GM23338 (cell line): ENCODE measurements at regions not wholly inside any gene's neighbourhood (a gene's known extent, or its start where the extent isn't known, plus 50 kb on each side); places are given as distances from the start of the nearest gene placed in this dataset.

Source experiments
- ATAC-seq: fragments of 200-7000 bp; cut with Tn5 transposase; 3 replicates; pipeline ENCODE4 v1.9.1; 2020
- DNase-seq: peaks from one replicate; pipeline ENCODE4 v3.0.0-alpha.2; 2015; ENCODE audit warnings: low spot score
- H2AFZ ChIP-seq: fragments of 200-600 bp; sonication (generic); 2 replicates; pipeline ENCODE4 v1.8.0; 2016; ENCODE audit warnings: antibody characterized with exemption, mild to moderate bottlenecking, moderate library complexity
- H3F3A ChIP-seq: fragments of 200-600 bp; sonication (generic); replicated peaks from 2 replicates; pipeline ENCODE4 v1.8.0; 2017; ENCODE audit warnings: antibody characterized with exemption, mixed run types, low read depth
- H3K27ac ChIP-seq: fragments of 200-600 bp; sonication (generic); 2 replicates; pipeline ENCODE4 v1.6.1; 2016; ENCODE audit warnings: low read depth
- H3K27me3 ChIP-seq: fragments of 200-600 bp; sonication (generic); 2 replicates; pipeline ENCODE4 v1.8.0; 2016; ENCODE audit warnings: mild to moderate bottlenecking, mixed run types, moderate library complexity; ENCODE audit not compliant: insufficient read depth
- H3K36me3 ChIP-seq: fragments of 200-600 bp; sonication (generic); 2 replicates; pipeline ENCODE4 v1.8.0; 2016; ENCODE audit warnings: mild to moderate bottlenecking; ENCODE audit not compliant: insufficient read depth
- H3K4me1 ChIP-seq: fragments of 200-600 bp; sonication (generic); 2 replicates; pipeline ENCODE4 v1.8.0; 2016; ENCODE audit warnings: mild to moderate bottlenecking, moderate library complexity; ENCODE audit not compliant: insufficient read depth
- H3K4me2 ChIP-seq: fragments of 200-600 bp; sonication (generic); 2 replicates; pipeline ENCODE4 v1.7.1; 2017; ENCODE audit warnings: mixed run types
- H3K4me3 ChIP-seq: fragments of 200-600 bp; sonication (generic); 2 replicates; pipeline ENCODE4 v1.6.1; 2016; ENCODE audit warnings: mixed run types
- H3K79me2 ChIP-seq: fragments of 200-600 bp; sonication (generic); replicated peaks from 2 replicates; pipeline ENCODE4 v1.8.0; 2017; ENCODE audit warnings: mild to moderate bottlenecking; ENCODE audit not compliant: insufficient read depth
- H3K9me2 ChIP-seq: fragments of 200-600 bp; sonication (generic); 2 replicates; pipeline ENCODE4 v1.8.0; 2017; ENCODE audit not compliant: insufficient read depth
- H4K20me1 ChIP-seq: fragments of 200-600 bp; sonication (generic); replicated peaks from 2 replicates; pipeline ENCODE4 v1.8.0; 2017; ENCODE audit warnings: mild to moderate bottlenecking; ENCODE audit not compliant: insufficient read depth
- H3K27ac Mint-ChIP-seq: 2 replicates; pipeline ENCODE4 v1.8.0; 2020; ENCODE audit warnings: inconsistent platforms, mild to moderate bottlenecking, moderate library complexity, mixed read lengths
- H3K27me3 Mint-ChIP-seq: 3 replicates; pipeline ENCODE4 v1.8.0; 2022; ENCODE audit warnings: low read depth, mild to moderate bottlenecking, moderate library complexity, mixed read lengths, inconsistent platforms; ENCODE audit not compliant: insufficient read depth, poor library complexity
- H3K36me3 Mint-ChIP-seq: 3 replicates; pipeline ENCODE4 v1.8.0; 2021; ENCODE audit warnings: low read depth, mild to moderate bottlenecking, inconsistent platforms, moderate library complexity, mixed read lengths
- H3K4me1 Mint-ChIP-seq: 3 replicates; pipeline ENCODE4 v1.8.0; 2020; ENCODE audit warnings: mild to moderate bottlenecking, inconsistent platforms, mixed read lengths
- H3K4me3 Mint-ChIP-seq: 3 replicates; pipeline ENCODE4 v1.8.0; 2021; ENCODE audit warnings: moderate library complexity, mild to moderate bottlenecking, inconsistent platforms, mixed read lengths
- H3K9me3 Mint-ChIP-seq: 3 replicates; pipeline ENCODE4 v1.8.0; 2020; ENCODE audit warnings: moderate library complexity, mild to moderate bottlenecking, inconsistent platforms, mixed read lengths
- CREB1 ChIP-seq: fragments of 250-450 bp; sonication (Bioruptor Pico); IDR thresholded peaks from 2 replicates; pipeline ENCODE4 v1.5.0; 2020; ENCODE audit warnings: low read depth, mild to moderate bottlenecking, moderate library complexity
- EZH2phosphoT487 ChIP-seq: fragments of 200-600 bp; sonication (generic); IDR thresholded peaks from one replicate; pipeline ENCODE4 v1.8.1; 2018; ENCODE audit warnings: antibody characterized with exemption; ENCODE audit not compliant: unreplicated experiment
- JUNB ChIP-seq: IDR thresholded peaks from one replicate; pipeline ENCODE4 v1.6.1; 2016; ENCODE audit warnings: antibody characterized with exemption; ENCODE audit not compliant: unreplicated experiment
- NANOG ChIP-seq: IDR thresholded peaks from 2 replicates; pipeline ENCODE4 v1.6.1; 2016; ENCODE audit warnings: antibody characterized with exemption, borderline replicate concordance
- STAT1 ChIP-seq: IDR thresholded peaks from one replicate; pipeline ENCODE4 v1.6.1; 2016; ENCODE audit warnings: antibody characterized with exemption; ENCODE audit not compliant: unreplicated experiment
- TF ChIP-seq, protein P1 (sequence below): IDR thresholded peaks from one replicate; pipeline ENCODE4 v1.6.1; 2018; ENCODE audit warnings: antibody characterized with exemption; ENCODE audit not compliant: unreplicated experiment
- TF ChIP-seq, protein P2 (sequence below), 2 experiments: fragments of 200-600 bp in 1 of 2; sonication (generic) in 1 of 2; conservative IDR thresholded peaks; 2 replicates each; pipeline versions ENCODE4 v1.5.1 to v1.6.1; 2016 to 2017; ENCODE audit warnings: antibody characterized with exemption in 2 of 2, low read depth in 2 of 2, mild to moderate bottlenecking in 2 of 2, moderate library complexity in 1 of 2
- TF ChIP-seq, protein P3 (sequence below): IDR thresholded peaks from 2 replicates; pipeline ENCODE4 v1.6.1; 2016; ENCODE audit warnings: antibody characterized with exemption
- TF ChIP-seq, protein P4 (sequence below): fragments of 250-450 bp; sonication (Bioruptor Pico); IDR thresholded peaks from 2 replicates; pipeline ENCODE4 v1.5.0; 2020; ENCODE audit warnings: mild to moderate bottlenecking, moderate library complexity

DNA sequence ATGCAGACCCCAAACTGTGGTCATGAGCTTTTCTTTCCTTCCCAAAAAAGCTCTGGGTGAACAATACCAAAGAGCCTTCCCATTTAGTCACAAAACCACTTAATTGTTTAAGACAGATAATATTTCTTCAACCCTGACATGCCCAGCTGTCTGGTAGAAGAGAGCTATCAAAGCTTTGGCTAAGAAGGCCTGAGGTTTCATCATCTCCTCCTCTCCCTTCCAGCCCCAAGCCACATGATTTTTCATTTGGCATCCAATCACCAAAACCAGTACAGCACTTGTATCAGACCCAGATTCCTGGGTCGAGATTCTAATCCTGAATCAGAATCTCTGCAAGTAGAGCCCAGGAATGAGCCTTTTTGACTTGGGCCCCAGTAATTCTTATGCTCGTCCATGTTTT, 199.6 kb upstream of the TMEM260 start:
- Histone ChIP-seq H3K4me3 (no peak overlapping the region), H4K20me1 (no peaks in the 10 kb centered on the region), H3K79me2 (no peaks in the 10 kb centered on the region), H3K27ac (no peak overlapping the region), H3K36me3 (no peaks in the 10 kb centered on the region), H3K4me1 (no peaks in the 10 kb centered on the region), H2AFZ (no peak overlapping the region), H3F3A (no peaks in the 10 kb centered on the region), H3K27me3 (no peaks in the 10 kb centered on the region), H3K9me2 (peaks cover 5% of the 10 kb centered on the region), H3K4me2 (no peak overlapping the region)
- Mint-ChIP-seq H3K27ac (no peak overlapping the region), H3K27me3 (no peaks in the 10 kb centered on the region), H3K4me1 (no peaks in the 10 kb centered on the region; the same call in 2 of the 3 replicates), H3K36me3 (no peaks in the 10 kb centered on the region; the same call in 2 of the 3 replicates), H3K4me3 (no peak overlapping the region), H3K9me3 (peaks cover 10% of the 10 kb centered on the region; the same call in 2 of the 3 replicates)
- TF ChIP-seq, protein P1, sequence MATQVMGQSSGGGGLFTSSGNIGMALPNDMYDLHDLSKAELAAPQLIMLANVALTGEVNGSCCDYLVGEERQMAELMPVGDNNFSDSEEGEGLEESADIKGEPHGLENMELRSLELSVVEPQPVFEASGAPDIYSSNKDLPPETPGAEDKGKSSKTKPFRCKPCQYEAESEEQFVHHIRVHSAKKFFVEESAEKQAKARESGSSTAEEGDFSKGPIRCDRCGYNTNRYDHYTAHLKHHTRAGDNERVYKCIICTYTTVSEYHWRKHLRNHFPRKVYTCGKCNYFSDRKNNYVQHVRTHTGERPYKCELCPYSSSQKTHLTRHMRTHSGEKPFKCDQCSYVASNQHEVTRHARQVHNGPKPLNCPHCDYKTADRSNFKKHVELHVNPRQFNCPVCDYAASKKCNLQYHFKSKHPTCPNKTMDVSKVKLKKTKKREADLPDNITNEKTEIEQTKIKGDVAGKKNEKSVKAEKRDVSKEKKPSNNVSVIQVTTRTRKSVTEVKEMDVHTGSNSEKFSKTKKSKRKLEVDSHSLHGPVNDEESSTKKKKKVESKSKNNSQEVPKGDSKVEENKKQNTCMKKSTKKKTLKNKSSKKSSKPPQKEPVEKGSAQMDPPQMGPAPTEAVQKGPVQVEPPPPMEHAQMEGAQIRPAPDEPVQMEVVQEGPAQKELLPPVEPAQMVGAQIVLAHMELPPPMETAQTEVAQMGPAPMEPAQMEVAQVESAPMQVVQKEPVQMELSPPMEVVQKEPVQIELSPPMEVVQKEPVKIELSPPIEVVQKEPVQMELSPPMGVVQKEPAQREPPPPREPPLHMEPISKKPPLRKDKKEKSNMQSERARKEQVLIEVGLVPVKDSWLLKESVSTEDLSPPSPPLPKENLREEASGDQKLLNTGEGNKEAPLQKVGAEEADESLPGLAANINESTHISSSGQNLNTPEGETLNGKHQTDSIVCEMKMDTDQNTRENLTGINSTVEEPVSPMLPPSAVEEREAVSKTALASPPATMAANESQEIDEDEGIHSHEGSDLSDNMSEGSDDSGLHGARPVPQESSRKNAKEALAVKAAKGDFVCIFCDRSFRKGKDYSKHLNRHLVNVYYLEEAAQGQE = no peak
- no peak for TF ChIP-seq CREB1 (CRISPR knock-in tag)
- TF ChIP-seq, protein P2, sequence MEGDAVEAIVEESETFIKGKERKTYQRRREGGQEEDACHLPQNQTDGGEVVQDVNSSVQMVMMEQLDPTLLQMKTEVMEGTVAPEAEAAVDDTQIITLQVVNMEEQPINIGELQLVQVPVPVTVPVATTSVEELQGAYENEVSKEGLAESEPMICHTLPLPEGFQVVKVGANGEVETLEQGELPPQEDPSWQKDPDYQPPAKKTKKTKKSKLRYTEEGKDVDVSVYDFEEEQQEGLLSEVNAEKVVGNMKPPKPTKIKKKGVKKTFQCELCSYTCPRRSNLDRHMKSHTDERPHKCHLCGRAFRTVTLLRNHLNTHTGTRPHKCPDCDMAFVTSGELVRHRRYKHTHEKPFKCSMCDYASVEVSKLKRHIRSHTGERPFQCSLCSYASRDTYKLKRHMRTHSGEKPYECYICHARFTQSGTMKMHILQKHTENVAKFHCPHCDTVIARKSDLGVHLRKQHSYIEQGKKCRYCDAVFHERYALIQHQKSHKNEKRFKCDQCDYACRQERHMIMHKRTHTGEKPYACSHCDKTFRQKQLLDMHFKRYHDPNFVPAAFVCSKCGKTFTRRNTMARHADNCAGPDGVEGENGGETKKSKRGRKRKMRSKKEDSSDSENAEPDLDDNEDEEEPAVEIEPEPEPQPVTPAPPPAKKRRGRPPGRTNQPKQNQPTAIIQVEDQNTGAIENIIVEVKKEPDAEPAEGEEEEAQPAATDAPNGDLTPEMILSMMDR (conservative IDR thresholded peaks at IDR 0.05; ENCODE audit: low read depth in 2 of 2) = no peak
- TF ChIP-seq JUNB = no peak
- no peak for TF ChIP-seq NANOG
- DNase-seq (no peak), ATAC-seq (no peak)

DNA sequence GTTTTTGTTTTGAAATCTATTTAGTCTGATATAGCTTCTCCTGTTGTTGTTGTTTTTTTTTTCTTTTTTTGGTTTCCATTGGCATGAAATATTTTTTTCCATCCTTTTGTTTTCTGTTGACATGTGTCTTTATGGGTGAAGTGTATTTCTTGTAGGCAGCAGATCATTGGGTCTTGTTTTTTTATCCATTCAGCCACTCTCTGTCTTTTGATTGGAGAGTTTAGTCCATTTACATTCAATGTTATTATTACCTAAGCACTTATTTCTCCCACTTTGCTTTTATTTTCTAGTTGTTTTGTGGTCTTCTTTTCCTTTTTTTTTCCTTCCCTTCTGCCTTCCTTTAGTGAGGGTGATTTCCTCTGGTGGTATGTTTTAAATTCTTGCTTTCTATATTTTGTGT, 193.6 kb upstream of the TMEM260 start:
- Histone ChIP-seq H3K4me3 (no peak overlapping the region), H3K27me3 (no peaks in the 10 kb centered on the region), H3K27ac (no peak overlapping the region), H3K9me2 (peaks cover 17% of the 10 kb centered on the region), H3K79me2 (no peaks in the 10 kb centered on the region), H2AFZ (no peak overlapping the region), H4K20me1 (no peaks in the 10 kb centered on the region), H3K4me2 (no peak overlapping the region), H3K36me3 (no peaks in the 10 kb centered on the region), H3F3A (no peaks in the 10 kb centered on the region), H3K4me1 (no peaks in the 10 kb centered on the region)
- DNase-seq (no peak), ATAC-seq (no peak)
- peaks cover 14% of the 10 kb centered on the region; the same call in 2 of the 3 replicates for H3K9me3 Mint-ChIP-seq
- H3K4me1 Mint-ChIP-seq = no peaks in the 10 kb centered on the region
- no peak overlapping the region for H3K27ac Mint-ChIP-seq
- no peaks in the 10 kb centered on the region for H3K27me3 Mint-ChIP-seq
- no peaks in the 10 kb centered on the region; the same call in 2 of the 3 replicates for H3K36me3 Mint-ChIP-seq
- no peak overlapping the region for H3K4me3 Mint-ChIP-seq
- TF ChIP-seq CREB1 (CRISPR knock-in tag) (no peak), EZH2phosphoT487 (no peak), JUNB (no peak), STAT1 (no peak)
- TF ChIP-seq, protein P3, sequence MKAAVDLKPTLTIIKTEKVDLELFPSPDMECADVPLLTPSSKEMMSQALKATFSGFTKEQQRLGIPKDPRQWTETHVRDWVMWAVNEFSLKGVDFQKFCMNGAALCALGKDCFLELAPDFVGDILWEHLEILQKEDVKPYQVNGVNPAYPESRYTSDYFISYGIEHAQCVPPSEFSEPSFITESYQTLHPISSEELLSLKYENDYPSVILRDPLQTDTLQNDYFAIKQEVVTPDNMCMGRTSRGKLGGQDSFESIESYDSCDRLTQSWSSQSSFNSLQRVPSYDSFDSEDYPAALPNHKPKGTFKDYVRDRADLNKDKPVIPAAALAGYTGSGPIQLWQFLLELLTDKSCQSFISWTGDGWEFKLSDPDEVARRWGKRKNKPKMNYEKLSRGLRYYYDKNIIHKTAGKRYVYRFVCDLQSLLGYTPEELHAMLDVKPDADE = no peak
- TF ChIP-seq, protein P4, sequence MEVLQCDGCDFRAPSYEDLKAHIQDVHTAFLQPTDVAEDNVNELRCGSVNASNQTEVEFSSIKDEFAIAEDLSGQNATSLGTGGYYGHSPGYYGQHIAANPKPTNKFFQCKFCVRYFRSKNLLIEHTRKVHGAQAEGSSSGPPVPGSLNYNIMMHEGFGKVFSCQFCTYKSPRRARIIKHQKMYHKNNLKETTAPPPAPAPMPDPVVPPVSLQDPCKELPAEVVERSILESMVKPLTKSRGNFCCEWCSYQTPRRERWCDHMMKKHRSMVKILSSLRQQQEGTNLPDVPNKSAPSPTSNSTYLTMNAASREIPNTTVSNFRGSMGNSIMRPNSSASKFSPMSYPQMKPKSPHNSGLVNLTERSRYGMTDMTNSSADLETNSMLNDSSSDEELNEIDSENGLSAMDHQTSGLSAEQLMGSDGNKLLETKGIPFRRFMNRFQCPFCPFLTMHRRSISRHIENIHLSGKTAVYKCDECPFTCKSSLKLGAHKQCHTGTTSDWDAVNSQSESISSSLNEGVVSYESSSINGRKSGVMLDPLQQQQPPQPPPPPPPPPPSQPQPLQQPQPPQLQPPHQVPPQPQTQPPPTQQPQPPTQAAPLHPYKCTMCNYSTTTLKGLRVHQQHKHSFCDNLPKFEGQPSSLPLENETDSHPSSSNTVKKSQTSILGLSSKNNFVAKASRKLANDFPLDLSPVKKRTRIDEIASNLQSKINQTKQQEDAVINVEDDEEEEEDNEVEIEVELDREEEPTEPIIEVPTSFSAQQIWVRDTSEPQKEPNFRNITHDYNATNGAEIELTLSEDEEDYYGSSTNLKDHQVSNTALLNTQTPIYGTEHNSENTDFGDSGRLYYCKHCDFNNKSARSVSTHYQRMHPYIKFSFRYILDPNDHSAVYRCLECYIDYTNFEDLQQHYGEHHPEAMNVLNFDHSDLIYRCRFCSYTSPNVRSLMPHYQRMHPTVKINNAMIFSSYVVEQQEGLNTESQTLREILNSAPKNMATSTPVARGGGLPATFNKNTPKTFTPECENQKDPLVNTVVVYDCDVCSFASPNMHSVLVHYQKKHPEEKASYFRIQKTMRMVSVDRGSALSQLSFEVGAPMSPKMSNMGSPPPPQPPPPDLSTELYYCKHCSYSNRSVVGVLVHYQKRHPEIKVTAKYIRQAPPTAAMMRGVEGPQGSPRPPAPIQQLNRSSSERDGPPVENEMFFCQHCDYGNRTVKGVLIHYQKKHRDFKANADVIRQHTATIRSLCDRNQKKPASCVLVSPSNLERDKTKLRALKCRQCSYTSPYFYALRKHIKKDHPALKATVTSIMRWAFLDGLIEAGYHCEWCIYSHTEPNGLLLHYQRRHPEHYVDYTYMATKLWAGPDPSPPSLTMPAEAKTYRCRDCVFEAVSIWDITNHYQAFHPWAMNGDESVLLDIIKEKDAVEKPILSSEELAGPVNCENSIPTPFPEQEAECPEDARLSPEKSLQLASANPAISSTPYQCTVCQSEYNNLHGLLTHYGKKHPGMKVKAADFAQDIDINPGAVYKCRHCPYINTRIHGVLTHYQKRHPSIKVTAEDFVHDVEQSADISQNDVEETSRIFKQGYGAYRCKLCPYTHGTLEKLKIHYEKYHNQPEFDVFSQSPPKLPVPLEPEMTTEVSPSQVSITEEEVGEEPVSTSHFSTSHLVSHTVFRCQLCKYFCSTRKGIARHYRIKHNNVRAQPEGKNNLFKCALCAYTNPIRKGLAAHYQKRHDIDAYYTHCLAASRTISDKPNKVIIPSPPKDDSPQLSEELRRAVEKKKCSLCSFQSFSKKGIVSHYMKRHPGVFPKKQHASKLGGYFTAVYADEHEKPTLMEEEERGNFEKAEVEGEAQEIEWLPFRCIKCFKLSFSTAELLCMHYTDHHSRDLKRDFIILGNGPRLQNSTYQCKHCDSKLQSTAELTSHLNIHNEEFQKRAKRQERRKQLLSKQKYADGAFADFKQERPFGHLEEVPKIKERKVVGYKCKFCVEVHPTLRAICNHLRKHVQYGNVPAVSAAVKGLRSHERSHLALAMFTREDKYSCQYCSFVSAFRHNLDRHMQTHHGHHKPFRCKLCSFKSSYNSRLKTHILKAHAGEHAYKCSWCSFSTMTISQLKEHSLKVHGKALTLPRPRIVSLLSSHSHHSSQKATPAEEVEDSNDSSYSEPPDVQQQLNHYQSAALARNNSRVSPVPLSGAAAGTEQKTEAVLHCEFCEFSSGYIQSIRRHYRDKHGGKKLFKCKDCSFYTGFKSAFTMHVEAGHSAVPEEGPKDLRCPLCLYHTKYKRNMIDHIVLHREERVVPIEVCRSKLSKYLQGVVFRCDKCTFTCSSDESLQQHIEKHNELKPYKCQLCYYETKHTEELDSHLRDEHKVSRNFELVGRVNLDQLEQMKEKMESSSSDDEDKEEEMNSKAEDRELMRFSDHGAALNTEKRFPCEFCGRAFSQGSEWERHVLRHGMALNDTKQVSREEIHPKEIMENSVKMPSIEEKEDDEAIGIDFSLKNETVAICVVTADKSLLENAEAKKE (CRISPR knock-in tag) = no peak
